H1 (cell line): ENCODE measurements at regions not wholly inside any gene's neighbourhood (a gene's known extent, or its start where the extent isn't known, plus 50 kb on each side); places are given as distances from the start of the nearest gene placed in this dataset.

ENCODE experiments used
- POLR2A ChIP-seq, 2 experiments: IDR thresholded peaks; 1 replicate in 1 of 2; 2 replicates in 1 of 2; pipeline ENCODE4 v1.6.1; 2011; ENCODE audit warnings: low read depth in 2 of 2, low read length in 2 of 2, mild to moderate bottlenecking in 2 of 2; ENCODE audit errors: control extremely low read depth in 1 of 2
- RXRA ChIP-seq: IDR thresholded peaks from 2 replicates; pipeline ENCODE4 v1.6.1; 2011; ENCODE audit warnings: low read depth, mild to moderate bottlenecking, low read length, moderate library complexity; ENCODE audit not compliant: insufficient read depth
- TEAD4 ChIP-seq: IDR thresholded peaks from 2 replicates; pipeline ENCODE4 v1.6.1; 2012; ENCODE audit warnings: low read depth, low read length, inconsistent platforms, mixed read lengths
- USF2 ChIP-seq: IDR thresholded peaks from 2 replicates; pipeline ENCODE4 v1.6.1; 2011; ENCODE audit warnings: low read length, improper control_type of control experiment
- ZNF274 ChIP-seq: IDR thresholded peaks from 2 replicates; pipeline ENCODE4 v1.7.0; 2012; ENCODE audit warnings: low read length, borderline replicate concordance; ENCODE audit errors: extremely low read depth
- TF ChIP-seq, protein P1 (sequence below), 3 experiments: IDR thresholded peaks; 1 replicate in 2 of 3; 2 replicates in 1 of 3; pipeline versions ENCODE4 v1.5.1 to v1.6.1; 2011; ENCODE audit warnings: low read length in 3 of 3, mild to moderate bottlenecking in 3 of 3, inconsistent platforms in 2 of 3, low read depth in 1 of 3, moderate library complexity in 1 of 3; ENCODE audit not compliant: insufficient read depth in 1 of 3; ENCODE audit errors: control extremely low read depth in 1 of 3

GRCh38 chr5:163914910-163915309 lies 409.5 kb downstream of the MAT2B start (continued):
- TF ChIP-seq, protein P1, sequence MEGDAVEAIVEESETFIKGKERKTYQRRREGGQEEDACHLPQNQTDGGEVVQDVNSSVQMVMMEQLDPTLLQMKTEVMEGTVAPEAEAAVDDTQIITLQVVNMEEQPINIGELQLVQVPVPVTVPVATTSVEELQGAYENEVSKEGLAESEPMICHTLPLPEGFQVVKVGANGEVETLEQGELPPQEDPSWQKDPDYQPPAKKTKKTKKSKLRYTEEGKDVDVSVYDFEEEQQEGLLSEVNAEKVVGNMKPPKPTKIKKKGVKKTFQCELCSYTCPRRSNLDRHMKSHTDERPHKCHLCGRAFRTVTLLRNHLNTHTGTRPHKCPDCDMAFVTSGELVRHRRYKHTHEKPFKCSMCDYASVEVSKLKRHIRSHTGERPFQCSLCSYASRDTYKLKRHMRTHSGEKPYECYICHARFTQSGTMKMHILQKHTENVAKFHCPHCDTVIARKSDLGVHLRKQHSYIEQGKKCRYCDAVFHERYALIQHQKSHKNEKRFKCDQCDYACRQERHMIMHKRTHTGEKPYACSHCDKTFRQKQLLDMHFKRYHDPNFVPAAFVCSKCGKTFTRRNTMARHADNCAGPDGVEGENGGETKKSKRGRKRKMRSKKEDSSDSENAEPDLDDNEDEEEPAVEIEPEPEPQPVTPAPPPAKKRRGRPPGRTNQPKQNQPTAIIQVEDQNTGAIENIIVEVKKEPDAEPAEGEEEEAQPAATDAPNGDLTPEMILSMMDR (IDR thresholded peaks at IDR 0.05; ENCODE audit: control extremely low read depth in 1 of 3, insufficient read depth in 1 of 3, low read depth in 1 of 3, low read length in 3 of 3): no peak
- TF ChIP-seq ZNF274 (no peak), TEAD4 (no peak), USF2 (no peak), RXRA (no peak), POLR2A (IDR thresholded peaks at IDR 0.05; ENCODE audit: control extremely low read depth in 1 of 2, low read depth in 2 of 2, low read length in 2 of 2) (no peak)
- TF ChIP-seq, all 59 proteins: peak for 0
